Astrocyte of the cerebellum (primary cell): ENCODE measurements at regions not wholly inside any gene's neighbourhood (a gene's known extent, or its start where the extent isn't known, plus 50 kb on each side); places are given as distances from the start of the nearest gene placed in this dataset.

Experiments used
- DNase-seq: peaks from one replicate; pipeline ENCODE4 v3.0.0-alpha.2; 2011; ENCODE audit warnings: low read depth
- H3K4me3 ChIP-seq: 2 replicates; pipeline ENCODE4 v1.5.1; 2011; ENCODE audit warnings: mild to moderate bottlenecking, low read depth, low read length, moderate library complexity
- in situ Hi-C: cut with HindIII; loops from 2 replicates; pipeline ENCODE4 v1.10.0; 2017; ENCODE audit warnings: low sequenced_read_pairs
- TF ChIP-seq, protein P1 (sequence below): IDR thresholded peaks from 2 replicates; pipeline ENCODE4 v1.5.1; 2012; ENCODE audit warnings: low read length, low read depth, moderate library complexity, mild to moderate bottlenecking; ENCODE audit errors: missing control alignments

DNA sequence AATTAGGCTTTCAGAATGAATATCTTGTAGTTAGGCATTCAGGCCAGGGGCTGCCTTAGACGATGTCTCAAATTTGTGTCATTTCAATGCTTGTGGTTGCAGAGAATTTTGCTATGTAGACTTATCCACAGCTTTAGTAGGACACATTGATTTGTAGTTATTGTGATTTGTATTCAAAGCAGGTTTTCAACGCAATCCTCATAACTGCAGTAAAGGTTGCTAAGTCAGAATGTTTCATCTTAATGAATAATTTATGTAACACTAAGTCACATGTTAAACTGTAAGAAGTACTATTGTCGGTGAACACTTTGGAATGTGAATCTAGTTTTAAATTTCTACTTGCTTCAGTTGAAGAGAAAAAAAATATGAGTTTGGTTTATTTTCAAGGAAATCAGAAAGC, 1117.2 kb upstream of the SPRY2 start:
- DNase-seq, result no peak
- no peak overlapping the region for H3K4me3 ChIP-seq
- in situ Hi-C loops, result no loop called here
- TF ChIP-seq, protein P1, sequence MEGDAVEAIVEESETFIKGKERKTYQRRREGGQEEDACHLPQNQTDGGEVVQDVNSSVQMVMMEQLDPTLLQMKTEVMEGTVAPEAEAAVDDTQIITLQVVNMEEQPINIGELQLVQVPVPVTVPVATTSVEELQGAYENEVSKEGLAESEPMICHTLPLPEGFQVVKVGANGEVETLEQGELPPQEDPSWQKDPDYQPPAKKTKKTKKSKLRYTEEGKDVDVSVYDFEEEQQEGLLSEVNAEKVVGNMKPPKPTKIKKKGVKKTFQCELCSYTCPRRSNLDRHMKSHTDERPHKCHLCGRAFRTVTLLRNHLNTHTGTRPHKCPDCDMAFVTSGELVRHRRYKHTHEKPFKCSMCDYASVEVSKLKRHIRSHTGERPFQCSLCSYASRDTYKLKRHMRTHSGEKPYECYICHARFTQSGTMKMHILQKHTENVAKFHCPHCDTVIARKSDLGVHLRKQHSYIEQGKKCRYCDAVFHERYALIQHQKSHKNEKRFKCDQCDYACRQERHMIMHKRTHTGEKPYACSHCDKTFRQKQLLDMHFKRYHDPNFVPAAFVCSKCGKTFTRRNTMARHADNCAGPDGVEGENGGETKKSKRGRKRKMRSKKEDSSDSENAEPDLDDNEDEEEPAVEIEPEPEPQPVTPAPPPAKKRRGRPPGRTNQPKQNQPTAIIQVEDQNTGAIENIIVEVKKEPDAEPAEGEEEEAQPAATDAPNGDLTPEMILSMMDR, result no peak

DNA sequence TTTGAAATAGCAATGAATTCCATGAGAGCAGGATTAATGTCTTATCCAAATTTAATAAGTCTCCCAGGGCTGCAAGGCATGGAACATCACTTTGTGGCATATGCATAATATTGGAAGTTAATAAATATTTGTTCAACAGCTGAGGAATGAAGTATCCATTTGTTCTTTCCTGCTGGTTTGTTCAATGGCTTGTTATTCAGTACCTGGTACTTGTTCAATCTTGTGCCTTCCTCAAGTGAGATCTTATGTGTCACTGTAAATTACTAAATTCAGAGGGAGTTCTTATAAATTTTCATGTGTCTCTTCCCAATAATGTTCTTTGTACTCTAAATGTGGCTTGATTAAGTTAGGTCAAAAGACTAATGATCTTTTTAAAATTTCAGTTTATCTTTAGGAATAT, 1105.5 kb upstream of the SPRY2 start:
- DNase-seq, result no peak
- no peak overlapping the region for H3K4me3 ChIP-seq
- TF ChIP-seq, protein P1, result no peak
- in situ Hi-C loops, result no loop called here

DNA sequence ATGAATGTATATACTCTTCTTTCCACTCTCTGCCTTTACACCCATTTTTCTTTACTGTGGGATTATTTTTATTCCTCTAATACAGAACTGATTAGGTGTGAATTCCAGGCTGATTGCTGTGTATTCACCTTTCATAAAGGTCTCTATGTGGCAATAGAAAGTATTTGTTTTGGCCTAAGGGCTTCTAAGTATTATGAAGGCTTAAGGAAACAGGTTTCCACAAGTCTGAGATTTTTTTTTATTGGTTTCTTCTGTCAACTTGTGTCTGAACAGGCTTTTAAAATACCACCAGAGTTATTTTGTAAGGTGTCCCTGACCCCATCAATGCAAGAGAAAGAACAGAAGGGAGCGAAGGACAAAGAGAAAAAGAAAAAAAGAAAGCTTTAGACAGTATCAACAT, 1102.0 kb upstream of the SPRY2 start:
- DNase-seq, result no peak
- no peak overlapping the region for H3K4me3 ChIP-seq
- in situ Hi-C loops, result no loop called here
- TF ChIP-seq, protein P1, result no peak

DNA sequence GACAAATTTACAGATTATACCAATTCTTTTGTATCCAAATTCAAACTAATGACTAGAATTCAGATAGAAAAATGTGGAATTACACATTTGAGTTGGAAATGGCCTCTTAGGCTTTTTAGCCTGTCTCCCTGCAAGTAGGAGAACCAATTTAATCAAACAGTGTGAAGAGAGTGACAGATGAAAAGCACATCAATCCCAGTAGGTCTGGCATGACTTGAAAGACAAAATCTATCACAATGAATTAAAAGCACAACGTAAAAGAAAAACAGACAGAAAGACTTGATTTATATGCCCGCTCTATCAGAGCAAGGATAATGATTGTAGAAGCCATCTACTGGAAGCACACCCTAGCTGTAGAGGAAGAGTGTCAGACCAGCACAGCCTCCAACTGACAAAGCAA, 1084.4 kb upstream of the SPRY2 start:
- H3K4me3 ChIP-seq, result no peak overlapping the region
- in situ Hi-C loops, result no loop called here
- TF ChIP-seq, protein P1, result no peak
- no peak for DNase-seq

DNA sequence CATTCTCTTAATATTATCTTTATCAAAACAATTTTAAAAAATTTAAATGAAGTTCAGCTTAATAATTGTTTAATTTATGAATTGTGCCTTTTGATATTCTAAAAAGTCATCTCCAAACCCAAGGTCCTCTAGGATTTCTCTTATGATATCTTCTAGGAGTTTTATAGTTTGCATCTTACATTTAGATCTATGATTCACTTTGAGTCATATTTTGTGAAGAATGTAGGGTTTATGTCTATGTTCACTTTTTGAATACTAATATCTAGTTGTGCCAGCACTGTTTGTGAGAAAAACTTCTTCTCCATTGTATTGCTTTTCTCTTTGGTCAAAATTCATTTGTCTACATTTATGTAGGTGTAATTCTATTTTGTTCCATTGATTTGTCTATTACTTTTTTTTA, 1068.4 kb upstream of the SPRY2 start:
- DNase-seq, result no peak
- TF ChIP-seq, protein P1, result no peak
- H3K4me3 ChIP-seq, result no peak overlapping the region
- in situ Hi-C loops, result no loop called here

DNA sequence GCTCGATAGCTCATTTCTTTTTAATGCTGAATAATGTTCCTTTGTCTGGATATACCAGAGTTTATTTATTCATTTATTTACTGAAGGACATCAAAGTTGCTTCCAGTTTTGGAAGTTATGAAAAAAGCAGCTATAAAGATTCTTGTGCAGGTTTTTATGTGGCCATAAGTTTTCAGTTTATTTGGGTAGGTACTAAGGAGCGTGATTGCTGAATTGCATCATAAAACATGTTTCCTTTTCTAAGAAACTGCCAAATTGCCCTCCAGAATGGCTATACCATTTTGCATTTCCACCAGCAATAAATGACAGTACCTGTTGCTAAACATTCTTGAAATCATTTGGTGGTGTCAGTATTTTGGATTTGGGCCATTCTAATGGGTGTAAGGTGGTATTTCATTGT, 1067.7 kb upstream of the SPRY2 start:
- in situ Hi-C loops, result no loop called here
- no peak overlapping the region for H3K4me3 ChIP-seq
- no peak for DNase-seq
- TF ChIP-seq, protein P1, result no peak
